AG08395 (cell line): ENCODE measurements at regions not wholly inside any gene's neighbourhood (a gene's known extent, or its start where the extent isn't known, plus 50 kb on each side); places are given as distances from the start of the nearest gene placed in this dataset.

ENCODE experiments used
- DNase-seq: peaks from one replicate; pipeline ENCODE4 v3.0.0; 2012; ENCODE audit warnings: mixed read lengths, low spot score

DNA sequence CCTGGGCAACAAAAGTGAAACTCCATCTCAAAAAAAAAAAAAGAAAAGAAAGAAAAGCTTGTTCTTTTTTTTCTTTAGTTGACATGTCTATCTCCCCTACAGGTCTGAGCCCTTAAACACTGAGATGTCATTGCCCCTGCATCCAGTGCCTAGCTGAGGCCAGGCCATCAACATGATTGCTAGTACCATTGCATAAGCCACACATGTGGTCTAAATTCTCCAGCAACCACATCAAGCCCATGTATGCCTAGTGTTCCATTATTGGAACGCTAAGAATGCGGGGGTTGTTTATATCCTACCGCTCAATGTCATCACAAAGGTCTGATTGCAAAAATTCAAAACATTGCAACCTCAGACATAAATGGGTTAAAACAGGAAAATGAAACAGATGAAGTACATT, 62.7 kb downstream of the NPTX2 start:
- no peak for DNase-seq

DNA sequence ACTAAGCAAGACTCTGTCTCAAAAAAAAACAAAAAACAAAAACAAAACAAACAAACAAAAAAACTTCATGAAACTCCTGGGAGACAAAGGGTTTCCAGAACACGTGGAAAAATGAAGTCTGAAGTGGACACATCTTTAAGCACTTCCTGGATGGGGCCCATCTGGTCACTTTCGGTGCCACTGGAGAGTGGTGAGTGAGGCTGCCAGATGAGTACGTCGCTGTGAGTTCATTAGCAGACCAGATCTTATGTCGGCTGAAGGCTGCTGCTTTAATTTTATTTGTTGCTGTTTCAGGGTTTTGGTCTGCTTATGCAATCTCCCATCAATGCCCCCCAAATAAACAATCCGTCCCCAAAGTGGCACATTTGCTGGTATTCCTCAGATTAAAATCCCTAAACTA, 64.4 kb downstream of the NPTX2 start:
- DNase-seq = no peak

DNA sequence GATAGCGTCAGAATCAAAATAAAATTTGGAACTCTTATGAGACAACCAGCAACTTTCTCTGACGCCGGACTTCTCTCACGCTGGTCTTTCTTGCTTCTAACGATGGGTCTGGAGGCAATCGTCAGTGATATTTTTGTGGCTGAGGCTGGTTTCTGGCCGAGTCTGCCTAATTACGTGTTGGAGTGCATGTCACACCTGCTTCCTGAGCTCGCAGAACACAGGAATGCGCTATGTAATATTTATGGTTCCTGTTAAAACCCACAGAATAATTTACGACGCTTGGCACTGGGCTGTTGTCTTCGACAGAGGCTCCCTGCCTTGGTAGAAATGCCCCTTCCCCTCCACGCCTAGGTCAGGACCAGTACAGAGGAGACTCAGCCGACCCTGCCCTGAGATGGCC, 64.9 kb downstream of the NPTX2 start:
- DNase-seq = no peak

DNA sequence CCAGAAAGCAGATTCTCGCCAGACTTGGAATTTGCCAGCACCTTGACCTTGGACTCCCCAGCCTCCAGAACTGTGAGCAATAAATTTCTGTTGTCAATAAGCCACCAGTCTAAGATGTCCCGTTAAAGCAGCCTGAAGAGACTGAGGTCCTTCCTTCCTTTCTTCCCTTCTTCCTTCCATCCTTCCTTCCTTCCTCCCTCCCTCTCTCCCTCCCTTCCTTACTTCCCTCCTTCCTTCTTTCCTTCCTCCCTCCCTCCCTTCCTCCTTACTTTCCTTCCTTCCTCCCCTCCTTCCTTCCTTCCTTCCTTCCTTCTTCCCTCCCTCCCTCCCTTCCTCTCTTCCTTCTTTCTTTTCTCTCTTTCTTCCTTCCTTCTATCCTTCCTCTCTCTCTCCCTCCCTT, 66.4 kb downstream of the NPTX2 start:
- DNase-seq = no peak

DNA sequence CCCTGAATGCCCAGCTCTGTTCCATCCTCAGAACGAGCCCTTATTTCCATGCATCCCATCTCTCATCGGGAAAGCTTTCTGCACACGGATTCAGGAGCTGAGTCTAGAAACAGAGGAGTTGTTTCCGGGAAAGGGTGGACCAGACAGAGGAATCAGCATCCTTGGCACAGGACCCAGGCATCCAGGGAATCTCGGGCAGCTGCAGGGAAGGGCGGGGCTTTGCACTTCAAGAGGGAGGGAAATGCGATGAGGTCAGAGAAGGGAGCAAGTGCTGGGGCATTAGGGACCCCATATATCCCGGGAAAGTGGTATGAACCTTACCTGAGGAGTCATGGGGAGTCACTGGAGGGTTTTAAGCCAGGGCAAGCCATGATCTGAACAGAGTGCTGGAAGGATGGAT, 68.5 kb downstream of the NPTX2 start:
- no peak for DNase-seq

DNA sequence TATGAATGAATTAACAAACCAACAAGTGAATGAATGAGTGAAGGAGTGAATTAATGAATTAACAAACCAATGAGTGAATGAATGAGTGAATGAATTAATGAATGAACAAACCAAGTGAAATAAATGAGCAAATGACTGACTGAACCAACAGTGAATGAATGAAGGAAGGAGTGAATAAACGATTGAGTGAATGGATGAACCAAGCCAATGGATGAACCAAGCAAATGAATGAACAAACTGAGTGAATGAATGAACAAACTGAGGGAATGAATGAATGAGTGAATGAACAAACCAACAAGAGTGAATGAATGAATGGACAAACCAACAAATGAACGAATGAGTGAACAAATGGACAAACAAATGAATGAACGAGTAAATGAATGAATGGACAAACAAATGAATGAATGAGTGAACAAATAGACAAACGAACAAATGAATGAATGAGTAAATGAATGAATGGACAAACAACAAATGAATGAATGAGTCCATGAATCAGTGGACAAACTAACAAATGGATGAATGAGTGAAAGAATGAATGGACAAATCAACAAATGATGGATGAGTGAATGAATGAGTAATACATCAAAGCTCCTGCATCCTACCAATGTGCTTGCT, 69.5 kb downstream of the NPTX2 start:
- DNase-seq = no peak

DNA sequence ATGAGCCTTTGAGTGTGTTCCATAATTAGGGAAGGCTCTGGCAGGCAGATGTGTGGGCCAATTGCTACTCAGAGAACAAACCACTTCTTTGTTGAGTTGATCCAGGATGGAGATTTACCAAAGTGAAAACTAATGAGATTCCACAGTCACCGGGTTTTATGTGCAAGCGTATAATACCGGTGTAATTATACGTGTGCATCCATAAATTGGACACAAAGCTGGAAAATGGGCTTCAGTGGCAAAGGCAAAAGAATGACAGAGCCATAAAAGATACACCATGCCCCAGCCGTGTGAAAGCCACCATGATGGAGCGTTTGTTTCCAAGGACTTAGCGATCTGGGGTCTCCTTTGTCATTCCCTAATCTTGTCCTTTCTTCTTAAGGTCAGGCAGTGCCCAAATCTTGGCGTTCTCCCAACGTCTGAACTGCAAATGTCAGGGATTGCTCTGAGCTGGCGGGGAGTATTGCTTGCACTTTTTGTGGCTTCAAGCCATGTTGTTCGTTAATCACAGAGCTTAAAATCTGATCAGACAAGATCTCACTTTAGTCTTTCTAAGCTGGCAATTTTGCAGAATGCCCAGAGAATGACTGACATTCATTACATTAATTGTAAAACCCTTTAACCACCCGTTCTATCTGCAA, 70.1 kb downstream of the NPTX2 start:
- DNase-seq = no peak

DNA sequence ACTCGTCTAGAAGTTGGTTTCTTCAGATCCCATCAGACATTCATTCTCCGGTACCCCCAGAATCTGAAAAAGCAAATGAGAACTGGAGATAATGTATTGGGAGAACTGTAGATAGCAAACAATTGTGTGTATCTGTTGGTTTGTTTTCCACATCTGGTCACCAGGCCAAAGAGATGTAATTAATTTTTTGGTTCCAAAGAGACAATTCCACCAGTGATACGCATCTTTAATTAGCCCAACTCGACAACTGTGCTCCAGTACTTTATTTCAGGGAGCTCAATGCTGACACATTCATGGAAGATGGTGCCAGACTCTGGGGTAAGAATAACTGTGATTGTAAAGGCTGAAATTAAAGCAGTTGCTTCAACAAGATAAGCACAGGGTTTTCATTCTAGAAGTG, 74.5 kb downstream of the NPTX2 start:
- no peak for DNase-seq

DNA sequence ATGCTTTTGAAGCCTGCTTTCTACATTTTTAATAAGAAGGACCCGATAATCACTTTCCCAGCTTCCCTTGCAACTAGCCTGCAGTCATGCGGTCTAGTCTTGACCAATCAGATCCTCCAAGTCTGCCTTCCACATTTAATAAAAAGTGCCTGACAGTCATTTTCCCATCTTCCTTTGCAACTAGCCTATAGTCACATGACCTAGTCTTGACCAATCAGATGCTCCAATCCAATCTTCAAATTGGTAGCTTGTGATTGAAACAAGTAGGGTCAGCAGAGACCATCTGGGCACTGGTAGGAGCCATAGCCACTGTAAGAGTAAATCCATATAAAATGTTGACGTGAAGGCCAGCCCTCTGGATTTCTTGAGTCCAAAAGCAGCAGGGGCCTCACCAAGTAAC, 80.0 kb downstream of the NPTX2 start:
- no peak for DNase-seq

DNA sequence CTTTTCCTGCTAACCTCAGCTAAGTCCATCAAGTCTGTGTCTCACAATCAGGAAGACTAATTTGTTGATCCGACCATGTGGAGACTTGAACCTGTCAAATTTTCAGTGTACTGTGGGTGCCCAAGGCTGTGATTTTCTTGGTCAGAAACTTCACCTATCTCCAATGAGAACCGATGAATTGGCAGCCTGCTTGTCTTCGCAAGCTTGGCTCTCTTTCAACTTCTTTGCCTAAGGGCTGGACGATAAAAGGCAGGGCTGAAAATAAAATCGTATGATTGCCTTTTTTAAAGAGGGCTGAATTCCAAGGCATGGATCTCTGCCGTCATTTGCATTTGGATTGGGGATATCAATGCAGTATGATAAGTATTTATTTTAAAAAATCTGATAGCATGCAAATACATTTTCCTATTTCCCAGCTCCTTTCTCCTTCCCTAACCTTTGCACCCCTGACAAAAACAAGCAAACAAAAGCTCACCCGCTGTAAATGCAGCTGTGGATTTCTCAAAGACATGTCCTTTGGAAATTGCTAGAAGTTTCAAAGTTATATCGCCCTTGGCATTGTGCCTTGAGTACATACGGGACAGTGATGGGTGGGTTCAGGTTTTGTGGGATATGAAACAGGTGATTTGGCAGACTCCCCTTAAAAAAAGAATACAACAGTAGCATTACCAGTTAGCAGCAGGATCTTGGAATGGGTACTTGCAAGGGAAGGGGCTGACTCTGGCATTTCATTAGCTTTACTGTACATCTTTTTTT, 80.6 kb downstream of the NPTX2 start:
- DNase-seq = no peak

DNA sequence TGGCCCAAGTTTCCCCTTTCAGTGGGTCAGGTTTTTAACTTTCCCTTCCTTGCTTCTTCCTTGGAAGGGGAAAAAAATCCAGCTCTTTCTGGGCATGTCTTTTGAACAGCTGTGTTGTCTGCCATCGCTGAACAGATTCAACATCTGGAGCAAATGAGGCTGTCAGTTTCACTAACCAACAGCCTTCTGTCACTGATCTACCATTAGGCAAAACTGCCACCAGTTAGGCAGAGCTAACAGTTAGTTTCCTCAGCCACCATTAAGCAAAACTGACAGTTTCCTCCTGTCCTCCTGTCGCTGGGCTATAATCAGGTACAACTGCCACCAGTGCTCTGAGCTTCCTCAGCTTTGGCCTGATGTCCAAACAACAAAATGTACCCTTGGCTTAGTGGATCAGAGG, 81.9 kb downstream of the NPTX2 start:
- DNase-seq = no peak

DNA sequence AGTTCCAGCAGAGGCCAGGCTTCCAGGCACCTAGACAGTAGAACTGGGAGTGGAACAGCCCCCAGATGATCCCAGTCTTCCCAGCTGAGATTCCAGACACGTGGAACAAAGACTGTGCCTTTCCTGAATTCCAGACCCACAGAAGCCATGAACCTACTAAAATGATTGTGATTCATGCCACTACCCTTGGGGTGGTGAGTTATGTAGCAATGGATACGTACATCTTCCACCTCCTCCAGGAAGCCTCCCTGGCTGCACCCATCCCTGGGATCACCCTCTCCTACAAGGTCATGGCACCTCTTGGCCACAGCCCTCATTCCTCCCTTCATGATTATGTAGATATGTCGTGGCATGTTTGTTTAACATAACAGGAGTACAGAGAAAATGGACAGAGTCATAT, 83.4 kb downstream of the NPTX2 start:
- no peak for DNase-seq

DNA sequence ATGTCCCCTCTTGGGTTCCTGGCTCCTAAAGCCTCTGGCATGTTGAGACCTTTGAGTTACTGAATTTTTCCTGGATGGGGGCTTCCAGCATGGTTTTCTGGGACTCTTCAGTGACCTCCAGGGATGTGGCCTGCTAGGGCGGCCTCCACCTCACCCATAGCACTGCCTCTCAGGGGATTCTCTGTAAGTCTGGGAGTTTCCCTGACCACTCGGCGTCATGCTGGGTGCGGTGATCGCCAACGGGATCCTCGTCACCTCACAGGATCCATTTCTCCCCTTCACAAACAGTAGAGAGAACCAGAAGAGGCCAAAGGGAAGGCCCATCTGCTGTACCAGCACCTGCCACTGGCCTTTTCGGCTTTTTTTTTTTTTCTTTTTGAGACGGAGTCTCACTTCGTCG, 84.3 kb downstream of the NPTX2 start:
- DNase-seq = no peak

DNA sequence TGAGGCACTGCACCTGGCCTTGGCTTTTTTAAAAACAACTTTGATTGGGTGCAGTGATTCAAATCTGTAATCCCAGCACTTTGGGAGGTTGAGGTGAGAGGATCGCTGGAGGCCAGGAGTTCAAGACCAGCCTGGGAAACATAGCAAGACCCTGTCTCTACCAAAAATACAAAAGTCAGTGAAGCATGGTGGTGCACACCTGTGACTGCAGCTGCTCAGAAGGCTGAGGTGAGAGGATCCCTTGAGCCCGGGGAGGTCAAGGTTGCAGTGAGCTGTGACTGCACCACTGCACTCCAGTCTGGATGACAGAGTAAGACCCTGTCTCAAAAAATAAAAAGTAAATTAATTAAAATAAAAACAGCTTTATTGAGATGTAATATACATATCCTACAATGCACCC, 84.9 kb downstream of the NPTX2 start:
- no peak for DNase-seq

DNA sequence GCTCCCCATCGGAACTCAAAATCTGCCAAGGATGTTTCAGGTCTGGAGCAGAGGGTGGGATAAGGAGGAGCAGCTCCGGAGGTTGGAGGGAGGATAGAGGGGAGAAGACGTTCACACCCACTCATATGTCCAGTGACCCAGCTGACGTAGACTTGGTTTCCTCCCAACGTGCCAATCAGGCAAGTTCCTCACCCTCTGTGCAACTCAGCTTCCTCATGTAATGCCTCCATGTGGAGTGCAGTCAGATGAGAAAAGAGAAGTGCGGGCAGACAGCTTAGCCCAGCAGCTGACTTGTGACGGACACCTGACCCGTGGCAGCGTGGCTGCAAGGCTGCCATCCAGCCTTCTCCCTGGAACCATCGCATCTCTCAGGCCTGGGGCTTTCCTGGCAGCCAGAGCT, 86.8 kb downstream of the NPTX2 start:
- no peak for DNase-seq

DNA sequence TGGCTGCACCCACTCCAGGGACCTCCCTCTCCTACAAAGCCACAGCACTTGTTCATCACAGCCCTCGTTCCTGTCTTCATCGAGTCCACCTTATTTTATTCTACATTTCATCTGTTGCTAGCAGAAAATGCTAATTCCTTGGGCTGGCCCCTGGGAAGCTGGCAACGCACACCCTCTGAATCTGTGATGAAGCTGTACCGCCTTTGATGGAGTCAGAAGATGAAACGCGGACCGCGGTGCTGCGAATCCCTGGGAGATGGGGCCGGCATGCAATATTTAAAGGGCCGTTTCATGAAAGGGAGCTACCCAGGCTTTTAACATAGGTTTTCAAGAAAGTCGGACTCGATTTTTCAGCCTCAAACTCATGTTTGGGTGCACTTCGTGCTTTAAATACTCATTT, 88.5 kb downstream of the NPTX2 start:
- no peak for DNase-seq

DNA sequence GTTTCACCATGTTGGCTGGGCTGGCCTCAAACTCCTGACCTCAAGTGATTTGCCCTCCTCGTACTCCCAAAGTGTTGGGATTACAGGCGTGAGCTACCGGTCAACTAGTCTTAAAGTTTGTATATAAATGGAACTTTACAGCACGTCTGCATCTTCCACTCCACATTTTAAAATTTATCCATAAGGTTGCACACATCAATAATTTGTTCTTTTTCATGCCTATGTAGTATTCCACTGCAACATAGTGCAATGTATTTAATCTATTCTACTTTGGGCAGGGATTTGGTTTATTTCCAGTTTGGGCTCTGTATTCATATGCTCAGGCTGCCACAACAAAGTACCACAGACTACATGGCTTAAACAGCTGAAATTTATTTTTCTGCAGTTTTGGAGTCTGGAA, 90.0 kb downstream of the NPTX2 start:
- no peak for DNase-seq

DNA sequence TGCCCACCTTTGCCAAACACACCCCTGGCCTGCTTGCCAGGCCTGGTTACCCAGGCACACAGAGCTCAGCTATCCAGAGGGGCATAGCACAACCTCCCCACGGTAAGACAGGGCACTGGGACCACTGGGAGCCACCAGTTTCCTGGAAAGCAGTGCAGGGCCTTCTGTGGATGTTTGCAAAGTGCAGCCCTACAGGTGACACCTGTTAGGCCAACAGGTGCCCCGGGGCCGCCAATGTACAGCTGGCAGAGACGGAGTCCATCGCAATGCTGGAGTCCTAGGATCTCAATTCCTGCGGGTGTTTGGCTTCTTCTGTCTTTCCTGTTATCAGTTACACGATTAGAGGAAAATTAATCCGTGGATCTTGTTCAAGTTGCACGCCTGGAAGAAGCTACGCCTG, 94.9 kb downstream of the NPTX2 start:
- no peak for DNase-seq

DNA sequence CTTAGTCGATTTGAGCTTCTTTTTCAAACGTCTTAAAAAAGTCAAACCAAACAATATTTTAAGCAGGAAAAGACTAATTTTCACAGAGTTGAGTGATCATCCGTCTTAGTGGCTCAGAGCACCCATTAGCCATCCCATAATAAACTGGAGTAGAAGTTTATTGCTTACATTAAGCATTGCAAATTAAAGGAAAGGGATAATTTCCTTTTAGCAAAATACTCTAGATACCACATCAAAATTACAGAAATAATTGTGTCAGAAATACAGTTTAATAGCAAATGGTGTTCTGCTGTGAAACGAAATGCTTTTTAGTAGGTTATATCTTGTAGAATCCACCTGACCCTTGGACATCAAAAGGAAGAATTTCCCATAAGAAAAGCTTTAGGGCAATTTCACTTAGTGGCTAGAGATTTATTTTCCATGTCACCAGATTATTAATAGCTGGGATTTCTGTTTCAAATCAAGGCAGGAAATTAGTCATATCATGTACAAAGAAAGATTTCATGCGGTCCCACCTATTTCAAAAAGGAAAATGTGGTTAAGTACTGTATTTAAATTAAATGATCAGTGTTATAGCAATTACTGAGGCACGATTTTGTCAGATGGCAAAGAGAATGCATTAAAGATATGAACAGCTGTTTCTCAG, 96.2 kb downstream of the NPTX2 start:
- no peak for DNase-seq

DNA sequence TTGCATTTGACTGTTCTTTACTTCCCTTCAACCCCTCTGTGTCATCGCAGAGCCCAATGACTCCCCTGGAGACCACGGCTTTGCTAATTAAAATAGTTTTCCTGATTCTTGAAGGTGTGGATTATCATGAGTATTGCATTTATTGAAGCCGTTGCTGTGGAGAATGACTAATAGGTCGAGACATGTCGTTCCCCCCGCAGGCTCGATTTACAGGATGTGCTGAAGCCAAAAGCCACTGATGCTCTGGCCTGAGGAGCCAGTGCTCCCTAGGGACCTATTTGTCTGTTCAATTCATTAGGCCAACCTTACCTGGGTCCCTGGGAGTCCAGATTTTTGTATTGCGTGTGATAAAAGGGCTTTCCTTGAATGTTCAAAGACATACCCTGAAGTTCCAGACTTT, 102.3 kb downstream of the NPTX2 start:
- DNase-seq = no peak

DNA sequence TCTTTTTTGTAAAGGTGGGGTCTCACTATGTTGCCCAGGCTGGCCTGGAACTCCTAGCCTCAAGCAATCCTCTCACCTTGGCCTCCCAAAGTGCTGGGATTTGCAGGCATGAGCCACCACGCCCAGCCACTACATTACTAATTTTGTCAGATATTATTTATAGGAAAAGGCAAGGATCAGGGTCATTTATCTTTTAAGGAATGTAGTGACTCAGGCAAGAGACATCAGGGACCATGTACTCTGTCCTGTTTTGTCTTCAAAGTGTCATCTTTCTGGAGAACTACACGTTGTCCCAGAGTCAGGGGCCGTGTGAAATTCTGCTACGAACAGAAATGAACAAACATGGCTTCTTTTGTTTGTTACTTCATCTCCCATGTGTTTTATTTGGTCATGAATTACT, 105.3 kb downstream of the NPTX2 start:
- no peak for DNase-seq

DNA sequence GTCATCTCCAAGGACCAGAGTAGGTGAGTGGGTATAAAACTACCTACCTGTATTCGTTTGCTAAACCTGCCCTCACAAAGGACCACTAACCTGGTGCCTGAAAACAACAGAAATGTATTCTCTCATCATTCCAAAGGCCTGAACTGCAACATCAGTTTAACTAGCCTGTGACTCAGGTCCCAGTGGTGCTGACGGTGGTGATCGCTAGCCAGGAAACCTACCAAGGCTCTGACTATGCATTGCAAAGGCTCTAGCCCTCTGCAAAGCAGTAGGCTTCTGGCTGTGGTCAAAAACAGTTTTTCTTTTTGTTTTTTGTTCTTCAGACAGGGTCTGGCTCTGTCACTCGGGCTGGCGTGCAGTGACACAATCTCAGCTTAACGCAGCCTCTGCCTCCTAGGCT, 107.5 kb downstream of the NPTX2 start:
- DNase-seq = no peak

DNA sequence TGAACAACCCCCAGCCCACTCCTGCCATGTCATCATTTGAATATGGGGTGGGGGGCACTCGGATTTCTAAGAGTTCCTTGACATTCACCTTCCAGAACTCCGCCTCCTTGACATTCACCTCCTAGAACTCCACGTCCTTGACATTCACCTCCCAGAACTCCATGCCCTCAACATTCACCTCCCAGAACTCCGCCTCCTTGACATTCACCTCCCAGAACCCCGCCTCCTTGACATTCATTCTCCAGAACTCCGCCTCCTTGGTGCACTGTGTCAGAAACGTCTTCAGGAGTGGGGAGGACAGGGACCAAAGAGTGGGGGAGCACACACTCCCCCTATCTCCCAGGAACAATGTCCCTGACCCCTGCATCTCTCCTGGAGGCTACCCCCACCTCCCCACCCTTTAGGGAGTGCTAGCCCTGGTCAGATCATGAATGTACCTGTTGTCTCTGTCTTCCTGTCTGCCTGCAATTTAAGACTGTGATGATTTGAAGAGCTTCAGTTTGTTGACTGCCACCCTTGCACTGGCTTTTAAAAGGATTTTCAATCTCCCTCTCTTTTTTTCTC, 110.1 kb downstream of the NPTX2 start:
- DNase-seq = no peak
